Spleen (tissue), 11 donors: ENCODE measurements at regions not wholly inside any gene's neighbourhood (a gene's known extent, or its start where the extent isn't known, plus 50 kb on each side); places are given as distances from the start of the nearest gene placed in this dataset.

Source experiments
- DNase-seq: peaks from one replicate; pipeline ENCODE4 v3.0.0-alpha.2; 2020
- H3K27ac ChIP-seq, 8 donors: fragments of 200-600 bp; sonication (generic) in 7 of 8; 1 replicate in 4 of 8; 2 replicates in 4 of 8; pipeline versions ENCODE4 v1.5.0 to v1.8.0; 2016 to 2021; ENCODE audit warnings: inconsistent platforms in 4 of 8, mild to moderate bottlenecking in 4 of 8, moderate library complexity in 1 of 8
- H3K27me3 ChIP-seq, 7 donors: fragments of 200-600 bp; sonication (generic) in 6 of 7; replicated peaks in 1 of 7; 1 replicate in 4 of 7; 2 replicates in 3 of 7; pipeline versions ENCODE4 v1.5.0 to v1.8.0; 2016 to 2021; ENCODE audit warnings: inconsistent platforms in 3 of 7, mild to moderate bottlenecking in 1 of 7
- H3K36me3 ChIP-seq, 6 donors: fragments of 200-600 bp; sonication (generic) in 5 of 6; 1 replicate in 4 of 6; 2 replicates in 2 of 6; pipeline versions ENCODE4 v1.5.0 to v1.8.0; 2016 to 2021; ENCODE audit warnings: inconsistent platforms in 2 of 6
- H3K4me1 ChIP-seq, 6 donors: fragments of 200-600 bp; sonication (generic) in 5 of 6; 1 replicate in 3 of 6; 2 replicates in 3 of 6; pipeline versions ENCODE4 v1.5.0 to v1.8.0; 2016 to 2021; ENCODE audit warnings: inconsistent platforms in 3 of 6
- H3K4me3 ChIP-seq, 8 donors: fragments of 200-600 bp; sonication (generic) in 7 of 8; 1 replicate in 4 of 8; 2 replicates in 4 of 8; pipeline versions ENCODE4 v1.5.0 to v1.8.0; 2016 to 2021; ENCODE audit warnings: inconsistent platforms in 4 of 8, mild to moderate bottlenecking in 4 of 8, moderate library complexity in 2 of 8
- H3K9me3 ChIP-seq, 8 donors: fragments of 200-600 bp; sonication (generic) in 7 of 8; 1 replicate in 4 of 8; 2 replicates in 4 of 8; pipeline versions ENCODE4 v1.5.0 to v1.8.0; 2016 to 2021; ENCODE audit warnings: inconsistent platforms in 4 of 8
- POLR2A ChIP-seq, 3 donors: fragments of 450-650 bp; IDR thresholded peaks; one replicate each; pipeline ENCODE4 v1.5.1; 2017; ENCODE audit warnings: antibody characterized with exemption in 3 of 3, mild to moderate bottlenecking in 1 of 3
- POLR2AphosphoS5 ChIP-seq, 3 donors: sonication (generic); formaldehyde crosslinking; IDR thresholded peaks; one replicate each; pipeline ENCODE4 v1.5.1; 2017; ENCODE audit warnings: antibody characterized with exemption in 3 of 3
- WGBS, 5 donors: extraction: QIAGEN DNeasy Blood & Tissue Kit in 3 of 5; methylation state at CpG; one replicate each; pipeline versions ENCODE4 v1.1.5 to v1.1.7; 2013 to 2018; 5-methylcytosine and 5-hydroxymethylcytosine counted together
- intact Hi-C: fragments of 100-400 bp; cut with DNase I; formaldehyde crosslinking; loops from one replicate; pipeline ENCODE4 v1.15.0; 2023; ENCODE audit warnings: low total_unique reads
- TF ChIP-seq, protein P1 (sequence below), 11 experiments: fragments of 200-600 bp in 7 of 11; fragments of 450-650 bp in 4 of 11; sonication (generic) in 4 of 11; IDR thresholded peaks in 8 of 11; conservative IDR thresholded peaks in 3 of 11; 1 replicate in 7 of 11; 2 replicates in 4 of 11; pipeline versions ENCODE4 v1.4.0 to v1.8.0; 2016 to 2021; ENCODE audit warnings: antibody characterized with exemption in 11 of 11, inconsistent platforms in 4 of 11, mild to moderate bottlenecking in 1 of 11
- donor health status: healthy with polysubstance abuse.
- donor health status: DM: no; HTN: no; CAD: no; lungs with moderate emphysema.
- donor health status: DM: no; HTN: no; CAD: no.
- donor health status: Bipolar disorder and iron deficiency.
- donor health status: healthy.
- donor health status: DM: no; HTN: no; CAD: no.
- donor health status: DM: yes; HTN: yes; CAD: no.

- intact Hi-C loops, result no loop called here
Observed at GRCh38 chr6:66993272-66993671, 1286.2 kb upstream of the EYS start.

DNA sequence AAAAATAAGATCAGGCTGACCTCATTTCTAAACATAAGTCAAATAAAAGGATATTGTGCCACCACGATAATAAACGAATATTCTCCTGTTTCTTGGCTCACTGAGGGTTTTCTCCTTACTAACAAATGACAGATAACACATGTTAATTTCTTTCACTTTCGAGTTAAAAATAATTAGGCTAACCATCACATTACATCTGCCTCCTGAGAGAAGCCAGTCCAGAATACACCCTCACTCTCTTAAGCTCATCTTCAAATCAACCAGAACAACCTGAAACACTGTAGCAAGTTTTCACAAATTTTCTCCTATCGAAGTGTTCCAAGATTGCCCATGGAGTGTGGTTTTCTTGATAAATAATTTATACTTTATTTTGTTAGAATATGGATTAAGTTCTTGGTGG lies 1285.6 kb upstream of the EYS start:
- no peaks in the 10 kb centered on the region for H3K36me3 ChIP-seq
- intact Hi-C loops, result no loop called here
- no peak overlapping the region for H3K27ac ChIP-seq
- DNase-seq, result no peak
- WGBS, 5 donors, result 70 to 83% (median 73%) methylated on average over 4 of the region's 4 CpGs
- H3K4me1 ChIP-seq, result no peaks in the 10 kb centered on the region
- no peak overlapping the region for H3K4me3 ChIP-seq
- H3K9me3 ChIP-seq, result peaks cover 0 to 61% (median 43%) of the 10 kb centered on the region in 8 donors
- no peaks in the 10 kb centered on the region for H3K27me3 ChIP-seq
- no peak for TF ChIP-seq POLR2AphosphoS5 (IDR thresholded peaks at IDR 0.05)
- TF ChIP-seq POLR2A (IDR thresholded peaks at IDR 0.05), result no peak
- TF ChIP-seq, protein P1, sequence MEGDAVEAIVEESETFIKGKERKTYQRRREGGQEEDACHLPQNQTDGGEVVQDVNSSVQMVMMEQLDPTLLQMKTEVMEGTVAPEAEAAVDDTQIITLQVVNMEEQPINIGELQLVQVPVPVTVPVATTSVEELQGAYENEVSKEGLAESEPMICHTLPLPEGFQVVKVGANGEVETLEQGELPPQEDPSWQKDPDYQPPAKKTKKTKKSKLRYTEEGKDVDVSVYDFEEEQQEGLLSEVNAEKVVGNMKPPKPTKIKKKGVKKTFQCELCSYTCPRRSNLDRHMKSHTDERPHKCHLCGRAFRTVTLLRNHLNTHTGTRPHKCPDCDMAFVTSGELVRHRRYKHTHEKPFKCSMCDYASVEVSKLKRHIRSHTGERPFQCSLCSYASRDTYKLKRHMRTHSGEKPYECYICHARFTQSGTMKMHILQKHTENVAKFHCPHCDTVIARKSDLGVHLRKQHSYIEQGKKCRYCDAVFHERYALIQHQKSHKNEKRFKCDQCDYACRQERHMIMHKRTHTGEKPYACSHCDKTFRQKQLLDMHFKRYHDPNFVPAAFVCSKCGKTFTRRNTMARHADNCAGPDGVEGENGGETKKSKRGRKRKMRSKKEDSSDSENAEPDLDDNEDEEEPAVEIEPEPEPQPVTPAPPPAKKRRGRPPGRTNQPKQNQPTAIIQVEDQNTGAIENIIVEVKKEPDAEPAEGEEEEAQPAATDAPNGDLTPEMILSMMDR (IDR thresholded peaks at IDR 0.05 in 8 of 11, conservative IDR thresholded peaks at IDR 0.05 in 3 of 11), result no peak

More at GRCh38 chr6:66993272-66993671, 1286.2 kb upstream of the EYS start:
- no peak for DNase-seq
- H3K27ac ChIP-seq, result no peak overlapping the region
- H3K27me3 ChIP-seq, result no peaks in the 10 kb centered on the region
- TF ChIP-seq POLR2AphosphoS5 (IDR thresholded peaks at IDR 0.05), result no peak
- no peak overlapping the region for H3K4me3 ChIP-seq
- peaks cover 0 to 60% (median 39%) of the 10 kb centered on the region in 8 donors for H3K9me3 ChIP-seq
- no peaks in the 10 kb centered on the region for H3K4me1 ChIP-seq
- WGBS, 5 donors, result 72 to 90% (median 82%) methylated on average over 3 of the region's 3 CpGs
- H3K36me3 ChIP-seq, result no peaks in the 10 kb centered on the region

GRCh38 chr6:66986940-66987339 lies 1279.9 kb upstream of the EYS start:
- Histone ChIP-seq H3K36me3 (no peaks in the 10 kb centered on the region), H3K4me1 (no peaks in the 10 kb centered on the region), H3K9me3 (peaks cover 0 to 85% (median 59%) of the 10 kb centered on the region in 8 donors), H3K27ac (no peak overlapping the region), H3K4me3 (no peak overlapping the region), H3K27me3 (no peaks in the 10 kb centered on the region)
- no peak for DNase-seq
- intact Hi-C loops, result no loop called here
- TF ChIP-seq POLR2AphosphoS5 (IDR thresholded peaks at IDR 0.05) (no peak), POLR2A (IDR thresholded peaks at IDR 0.05) (no peak)
- TF ChIP-seq, protein P1 (IDR thresholded peaks at IDR 0.05 in 8 of 11, conservative IDR thresholded peaks at IDR 0.05 in 3 of 11), result no peak

DNA sequence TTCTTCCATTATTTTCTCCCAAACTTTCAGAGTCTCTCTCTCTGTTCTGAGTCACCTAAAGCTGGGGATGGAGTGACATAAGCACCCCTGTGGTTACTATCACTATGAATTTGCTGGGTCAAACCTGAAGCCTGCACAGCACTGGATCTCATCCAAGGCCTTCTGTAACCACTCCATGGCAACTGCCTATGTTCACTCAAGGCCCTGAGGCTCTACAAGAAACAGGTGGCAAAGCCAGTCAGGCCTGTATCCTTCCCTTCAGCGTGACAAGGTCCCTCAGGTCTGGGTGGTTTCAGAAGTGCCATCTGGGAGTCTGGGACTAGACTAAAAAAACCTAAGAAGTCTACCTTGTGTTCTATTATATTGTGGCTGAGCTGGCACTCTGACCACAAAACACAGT lies 1278.8 kb upstream of the EYS start:
- Histone ChIP-seq H3K9me3 (peaks cover 0 to 74% (median 58%) of the 10 kb centered on the region in 8 donors), H3K27me3 (no peaks in the 10 kb centered on the region), H3K36me3 (no peaks in the 10 kb centered on the region), H3K27ac (no peak overlapping the region), H3K4me1 (no peaks in the 10 kb centered on the region), H3K4me3 (no peak overlapping the region)
- DNase-seq, result no peak
- TF ChIP-seq, protein P1 (IDR thresholded peaks at IDR 0.05 in 8 of 11, conservative IDR thresholded peaks at IDR 0.05 in 3 of 11), result no peak
- TF ChIP-seq POLR2AphosphoS5 (IDR thresholded peaks at IDR 0.05) (no peak), POLR2A (IDR thresholded peaks at IDR 0.05) (no peak)
- intact Hi-C loops, result no loop called here
- WGBS, 5 donors, result 45 to 73% (median 61%) methylated on average over 1 of the region's 1 CpG

DNA sequence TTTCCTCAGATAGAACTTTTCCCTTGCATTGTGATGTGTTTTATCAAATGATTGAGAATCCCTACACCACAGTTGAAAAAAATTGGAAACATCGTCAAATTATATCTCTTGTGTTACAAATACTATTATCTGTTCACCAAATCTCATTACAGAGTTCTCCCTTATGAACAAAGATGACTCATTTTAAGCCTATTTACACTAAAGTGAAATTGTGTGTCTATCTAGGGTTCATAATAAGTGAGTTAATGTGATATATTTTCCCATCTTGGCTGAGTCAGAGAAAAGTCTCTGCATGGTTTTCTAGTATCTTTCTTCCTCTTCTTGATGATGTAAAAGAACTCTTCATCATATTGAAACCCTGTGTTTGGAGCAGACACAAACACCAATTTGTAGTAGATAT lies 1263.3 kb upstream of the EYS start:
- 77 to 91% (median 86%) methylated on average over 1 of the region's 1 CpG for WGBS, 5 donors

More for the DNA sequence above, 1263.3 kb upstream of the EYS start:
- Histone ChIP-seq H3K9me3 (peaks cover 0 to 6% (median 0%) of the 10 kb centered on the region in 8 donors), H3K27me3 (no peaks in the 10 kb centered on the region), H3K27ac (no peak overlapping the region), H3K36me3 (no peaks in the 10 kb centered on the region), H3K4me1 (no peaks in the 10 kb centered on the region), H3K4me3 (no peak overlapping the region)
- TF ChIP-seq POLR2A (IDR thresholded peaks at IDR 0.05), result no peak
- no peak for TF ChIP-seq POLR2AphosphoS5 (IDR thresholded peaks at IDR 0.05)
- DNase-seq, result no peak
- intact Hi-C loops, result no loop called here
